ENCODE measurements at regions not wholly inside any gene's neighbourhood (a gene's known extent, or its start where the extent isn't known, plus 50 kb on each side); places are given as distances from the start of the nearest gene placed in this dataset.

DNA sequence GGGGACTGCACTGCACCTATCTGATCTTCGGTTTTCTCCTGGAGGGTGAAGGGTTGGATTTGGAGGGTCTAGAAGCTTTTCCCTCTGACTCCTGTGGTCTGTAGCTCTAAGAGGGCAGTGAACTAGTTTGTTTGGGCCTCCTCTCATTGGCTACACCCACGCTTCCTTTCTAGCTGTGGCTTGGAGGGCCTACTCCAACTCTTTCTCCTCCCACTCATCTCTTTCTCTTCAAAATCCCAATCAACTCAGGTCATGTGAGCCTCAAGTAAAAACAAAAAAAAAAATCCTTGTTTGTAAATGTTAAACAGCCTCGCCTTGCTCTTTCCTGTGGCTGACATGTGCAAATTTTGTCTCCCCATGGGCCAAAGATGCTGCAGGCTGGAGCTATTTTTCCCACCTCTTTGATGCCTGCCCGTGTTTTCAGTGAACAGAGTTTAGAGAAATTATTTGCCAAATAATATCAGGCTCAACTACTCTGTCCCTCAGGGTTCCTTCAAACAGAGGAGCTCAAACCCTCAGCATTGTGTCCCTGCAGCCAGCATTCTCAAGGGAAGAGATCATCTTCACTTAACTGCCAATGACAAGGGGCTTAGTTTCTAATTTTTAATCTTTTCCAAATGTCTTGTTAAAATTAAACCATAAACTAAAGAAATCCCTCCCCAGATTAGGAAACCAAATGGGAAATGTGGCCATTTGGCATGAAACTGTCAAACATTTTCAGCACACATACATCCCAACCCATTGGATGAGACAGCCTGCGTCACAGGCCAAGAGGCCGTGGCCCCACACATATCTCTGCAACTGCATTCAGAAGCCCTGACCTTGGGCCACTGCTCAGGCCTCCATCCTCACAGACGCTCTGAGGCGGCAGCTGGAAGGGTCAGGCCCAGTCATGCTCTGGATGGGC, 114.8 kb upstream of the THBS1 start:
- peak; percentile 40 for DNase-seq

DNA sequence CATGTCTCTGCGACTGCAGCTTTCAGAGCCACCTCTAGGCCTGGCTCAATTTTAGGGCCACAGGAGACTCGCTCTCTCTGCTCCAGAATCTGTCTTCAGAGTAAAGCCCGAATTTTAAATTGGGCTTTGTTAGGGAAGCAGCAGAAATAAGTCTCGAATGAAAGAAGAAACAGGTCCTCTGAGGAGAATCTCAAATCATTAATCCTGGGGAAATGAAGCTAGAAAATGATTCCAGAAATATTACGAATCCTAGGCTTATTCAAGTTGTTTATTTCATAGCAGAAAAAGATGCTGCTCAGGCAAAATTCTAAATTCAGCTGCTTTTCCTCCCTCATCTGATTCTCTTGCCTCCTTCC, 114.2 kb upstream of the THBS1 start:
- DNase-seq: no peak

DNA sequence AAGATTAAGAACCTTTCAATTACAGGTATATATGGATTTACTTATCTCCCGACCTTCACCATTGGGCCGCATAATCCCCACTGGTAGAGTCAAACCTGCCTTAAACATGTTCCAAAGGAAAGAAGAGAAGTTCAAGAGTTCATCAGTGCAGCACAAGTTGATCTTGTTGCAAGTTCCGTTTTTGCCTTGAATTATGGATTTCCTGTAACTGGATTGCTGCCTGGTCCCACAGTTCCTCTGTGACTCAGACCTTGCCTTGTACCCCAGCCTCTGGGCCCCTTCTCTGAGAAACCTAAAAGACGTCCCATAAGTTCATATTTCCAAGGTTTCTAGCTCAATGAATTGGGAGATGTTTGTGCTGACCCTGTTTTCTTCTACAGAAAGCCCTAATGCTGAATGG, 112.5 kb upstream of the THBS1 start:
- DNase-seq: no peak

DNA sequence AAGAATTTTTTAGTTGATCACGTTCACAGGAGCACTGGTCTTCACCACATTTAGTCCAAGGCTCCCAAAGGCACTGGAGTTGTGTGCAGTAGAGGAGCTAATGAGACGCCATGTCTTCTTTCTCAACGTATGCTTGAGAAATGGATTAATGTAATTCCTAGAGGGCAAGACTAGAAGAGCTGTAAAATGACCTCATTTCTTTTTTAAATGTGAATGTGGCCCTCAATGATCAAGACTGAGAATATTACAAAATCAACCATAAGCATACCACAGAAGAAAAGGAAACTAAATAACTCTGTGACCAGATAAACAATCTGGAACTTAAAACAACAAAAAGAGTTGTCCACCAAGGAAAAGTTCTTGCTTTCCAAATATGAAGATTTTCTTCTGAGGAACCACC, 112.1 kb upstream of the THBS1 start:
- no peak for DNase-seq

DNA sequence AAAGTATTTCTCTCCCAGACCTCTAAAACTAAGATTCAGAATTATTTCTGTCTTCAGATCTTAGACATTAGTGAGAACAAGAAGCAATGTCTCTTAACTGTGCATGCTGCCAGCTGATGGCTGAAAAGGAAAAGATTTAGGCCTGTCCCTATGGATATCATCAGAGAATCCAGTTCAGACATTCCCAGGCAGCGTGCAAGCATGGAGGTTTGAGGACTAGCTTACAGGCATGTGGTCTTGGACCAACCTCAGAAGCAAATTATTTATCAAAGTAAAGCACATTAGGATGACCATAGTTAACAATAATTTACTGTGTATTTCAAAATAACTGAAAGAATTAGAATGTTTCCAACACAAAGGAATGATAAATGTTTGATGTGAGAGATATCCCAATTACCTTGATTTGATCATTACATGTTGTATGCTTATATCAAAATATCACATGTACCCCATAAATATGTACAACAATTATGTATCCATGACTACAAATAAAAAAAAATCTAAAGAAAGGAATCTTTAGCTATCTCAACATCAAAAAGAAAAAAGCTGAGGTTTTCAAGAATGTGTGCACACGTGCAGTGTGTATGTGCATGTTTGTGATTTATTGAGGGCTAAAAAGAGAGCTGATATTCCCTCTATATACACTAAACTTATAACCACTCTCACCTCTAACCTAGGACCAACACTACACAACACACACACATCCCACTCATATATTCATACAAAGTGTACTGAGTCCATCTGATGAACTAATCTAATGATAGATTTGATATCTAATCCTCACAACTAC, 108.9 kb upstream of the THBS1 start:
- DNase-seq: peak; percentile 54

DNA sequence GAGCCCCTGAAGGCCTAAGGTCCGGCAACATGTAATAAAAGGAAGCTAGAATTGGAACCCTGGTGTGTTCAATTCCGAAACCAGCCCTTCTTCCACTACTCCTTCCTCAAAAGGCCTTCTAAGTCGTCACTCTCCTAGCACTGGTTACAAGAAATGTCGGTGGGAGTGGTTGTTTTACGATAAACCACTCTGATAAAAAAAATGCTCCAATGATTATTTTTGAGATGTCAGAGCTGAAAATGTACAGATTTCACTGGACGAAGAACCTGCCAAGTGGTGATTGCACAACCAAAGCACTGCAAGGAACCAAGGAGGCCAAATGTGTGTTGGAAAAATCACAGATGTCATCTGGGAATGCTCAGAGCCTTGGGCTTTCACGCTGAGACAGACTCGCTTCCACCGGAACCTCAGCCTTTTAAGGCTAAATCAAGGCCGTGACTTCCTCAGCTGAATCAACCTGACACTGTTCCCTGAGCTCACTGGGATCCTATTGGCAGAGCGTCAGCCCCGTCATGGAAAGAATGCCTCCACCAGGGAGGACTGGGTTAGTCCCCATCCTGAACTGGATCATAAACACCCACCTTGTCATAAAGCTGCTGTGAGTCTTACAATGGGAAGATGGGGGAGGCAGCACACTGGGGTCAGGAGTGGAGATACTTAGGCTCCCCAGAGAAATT, 108.1 kb upstream of the THBS1 start:
- DNase-seq: peak; percentile 98

DNA sequence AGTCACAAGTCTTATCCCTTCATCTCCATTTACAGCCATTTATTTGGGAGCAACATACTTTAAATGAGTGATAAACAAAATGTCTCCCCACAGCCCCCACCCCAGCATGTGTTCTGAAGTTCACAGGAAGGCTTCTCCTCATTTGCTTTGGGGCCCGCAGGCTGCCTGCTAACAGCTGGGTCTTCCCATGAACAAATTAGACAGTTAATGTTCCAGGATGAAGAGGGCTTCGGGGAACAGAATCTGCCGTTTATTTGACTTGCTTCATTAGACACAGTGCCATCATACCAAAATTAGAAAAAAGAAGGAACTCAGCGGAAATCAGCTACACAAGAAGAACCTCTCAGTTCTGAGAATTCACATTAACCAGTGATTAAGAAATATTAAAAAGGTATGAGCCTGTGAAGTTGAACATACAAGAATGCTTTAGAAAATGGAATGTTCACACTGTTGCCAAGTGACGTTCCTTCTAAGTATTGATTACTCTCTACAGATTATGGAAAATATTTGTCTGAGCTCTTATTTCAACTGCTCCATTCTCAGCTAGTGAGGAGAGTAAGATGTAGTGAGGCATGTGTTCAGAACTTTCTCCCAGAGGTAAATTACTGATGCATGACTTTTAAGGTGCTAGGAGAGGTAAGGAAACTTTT, 107.5 kb upstream of the THBS1 start:
- DNase-seq: peak; percentile 39

DNA sequence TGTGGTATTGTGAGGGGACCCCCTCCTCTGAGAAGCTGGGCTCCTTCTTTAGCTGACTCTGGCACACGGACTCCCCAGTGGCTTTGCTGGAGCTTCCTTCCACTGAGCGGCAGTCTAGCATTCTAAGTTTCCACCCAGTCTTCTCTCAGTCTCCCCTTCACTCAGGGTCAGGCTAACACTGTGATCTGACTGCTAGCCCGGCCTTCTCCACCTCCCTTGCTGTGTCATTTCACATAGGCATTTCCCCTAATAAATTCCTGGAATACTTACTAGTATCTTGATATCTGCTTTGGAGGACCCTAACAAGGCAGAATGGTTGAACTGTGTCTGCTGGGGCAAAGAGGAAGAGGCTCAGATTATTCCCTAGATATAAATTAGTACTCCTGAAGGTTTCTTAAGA, 106.2 kb upstream of the THBS1 start:
- DNase-seq: peak; percentile 74

DNA sequence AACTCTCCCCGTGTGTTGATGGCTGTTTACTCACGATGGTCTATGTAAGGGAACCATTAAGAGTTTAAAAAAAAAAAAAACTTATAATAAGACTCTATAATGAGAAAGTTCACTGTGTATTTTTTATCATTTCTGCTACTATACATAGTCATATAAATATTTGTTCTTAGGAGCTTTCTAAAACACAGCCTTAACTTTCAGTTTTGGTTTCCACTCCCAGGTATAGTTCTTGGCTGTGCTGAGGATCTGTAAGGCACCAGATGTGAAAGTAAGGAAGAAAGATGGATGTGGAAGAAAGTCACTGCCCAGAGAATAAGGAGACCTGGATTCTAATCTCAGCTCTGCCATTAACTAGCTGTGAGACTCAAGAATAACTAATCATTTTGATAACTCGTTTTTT, 101.9 kb upstream of the THBS1 start:
- DNase-seq: no peak

DNA sequence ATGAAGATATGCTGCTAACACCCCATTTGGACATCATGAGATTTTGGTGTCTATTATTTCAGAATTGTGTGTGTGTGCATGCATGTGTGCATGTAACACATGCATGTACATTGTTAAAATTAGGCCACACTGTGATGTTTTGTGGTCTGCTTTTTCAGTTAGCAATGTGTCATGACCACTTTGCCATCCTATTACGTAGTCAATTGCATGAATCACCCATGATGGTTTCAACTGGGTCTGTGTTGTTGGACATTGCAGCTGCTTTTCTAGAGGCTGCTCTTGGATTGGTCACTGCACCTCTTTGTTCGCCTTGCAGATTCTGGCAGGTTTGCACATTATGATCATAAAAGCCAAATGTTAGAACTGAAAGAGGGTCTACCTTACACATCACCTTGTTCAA, 101.0 kb upstream of the THBS1 start:
- peak; percentile 45 for DNase-seq

DNA sequence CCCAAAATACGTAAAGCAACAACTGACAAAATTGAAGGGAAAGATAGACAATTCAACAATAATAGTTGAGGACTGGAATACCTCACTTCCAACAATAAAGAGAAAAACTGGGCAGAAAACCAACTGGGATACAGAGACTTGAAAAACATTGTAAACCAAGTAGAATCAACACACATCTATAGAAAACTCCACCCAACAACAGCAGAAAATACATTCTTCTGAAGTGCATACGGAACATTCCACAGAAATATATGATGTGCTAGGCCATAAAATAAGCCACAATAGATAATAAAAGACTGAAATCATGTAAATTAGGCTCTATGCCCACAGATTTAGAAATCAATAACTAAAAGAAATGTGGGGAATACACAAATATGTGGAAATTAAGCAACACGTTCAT, 98.4 kb upstream of the THBS1 start:
- DNase-seq: peak; percentile 62

DNA sequence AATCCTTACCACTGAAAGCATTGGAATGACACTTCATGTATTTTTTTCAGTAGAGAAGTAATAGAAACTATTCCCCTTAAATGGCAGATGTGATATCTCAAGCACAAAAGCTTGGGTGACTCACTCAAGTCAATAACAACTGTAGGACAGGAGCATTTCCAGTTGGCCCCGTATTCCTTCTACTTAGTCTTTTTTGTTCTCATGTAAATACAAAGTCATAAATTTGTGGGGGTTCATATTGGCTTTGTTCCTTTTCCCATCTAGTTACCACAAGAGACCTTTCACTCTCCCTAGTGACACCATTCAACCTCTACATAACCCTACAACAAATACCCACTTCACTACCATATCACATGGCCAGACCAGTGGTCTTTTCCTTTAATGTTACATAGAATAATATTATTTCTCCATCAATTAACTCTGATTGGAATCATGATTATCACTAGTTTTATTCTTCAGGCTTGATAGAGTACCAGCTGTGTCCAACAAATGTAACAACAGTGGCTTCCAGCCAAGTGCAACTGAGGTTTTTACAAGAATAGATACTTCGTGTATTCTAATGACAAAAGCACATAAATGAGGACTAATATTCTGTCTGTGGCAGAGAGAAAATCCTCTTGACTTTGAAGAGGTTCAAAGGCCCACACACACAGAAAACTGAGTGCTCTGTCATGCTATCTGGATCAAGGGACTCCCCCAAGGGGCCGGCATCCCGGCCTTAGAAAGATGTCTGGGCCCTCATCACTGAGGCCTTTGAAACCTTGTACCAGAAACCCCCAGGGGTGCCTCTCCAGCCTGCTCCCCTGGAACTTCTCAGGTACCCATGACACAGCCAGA, 94.0 kb upstream of the THBS1 start:
- DNase-seq: no peak

DNA sequence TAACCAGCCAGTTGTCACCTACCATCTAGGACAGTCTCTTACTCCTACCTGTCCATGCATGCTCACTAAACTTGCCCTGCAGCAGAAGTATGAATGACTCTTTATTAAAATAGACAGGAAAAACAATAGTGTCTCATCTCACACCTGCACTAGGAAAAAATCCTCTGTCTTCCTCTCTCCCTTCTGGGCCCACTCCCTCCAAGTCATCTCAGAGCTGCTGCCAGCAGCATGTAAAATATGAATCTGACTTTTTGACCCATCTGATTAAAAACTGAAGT, 93.5 kb upstream of the THBS1 start:
- no peak for DNase-seq

DNA sequence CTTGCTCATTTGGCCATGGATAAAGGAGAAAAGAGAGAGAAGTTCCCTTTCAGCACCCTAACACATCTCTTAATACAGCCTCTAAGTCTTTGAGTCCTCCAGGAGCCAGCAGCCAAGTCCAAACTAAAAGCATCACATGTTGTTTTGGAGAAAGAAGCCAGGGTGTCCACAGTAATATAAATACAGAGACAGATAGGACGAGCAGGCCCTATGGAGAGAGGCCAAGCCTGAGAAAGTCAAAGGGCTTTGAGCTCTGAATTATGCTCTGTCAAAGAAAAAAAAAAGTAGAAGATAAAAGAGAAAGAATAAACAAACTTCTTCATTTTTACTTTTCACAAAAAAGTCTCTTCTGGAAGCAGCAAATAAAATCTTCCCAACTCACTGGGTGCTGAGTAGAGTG, 92.4 kb upstream of the THBS1 start:
- DNase-seq: no peak

DNA sequence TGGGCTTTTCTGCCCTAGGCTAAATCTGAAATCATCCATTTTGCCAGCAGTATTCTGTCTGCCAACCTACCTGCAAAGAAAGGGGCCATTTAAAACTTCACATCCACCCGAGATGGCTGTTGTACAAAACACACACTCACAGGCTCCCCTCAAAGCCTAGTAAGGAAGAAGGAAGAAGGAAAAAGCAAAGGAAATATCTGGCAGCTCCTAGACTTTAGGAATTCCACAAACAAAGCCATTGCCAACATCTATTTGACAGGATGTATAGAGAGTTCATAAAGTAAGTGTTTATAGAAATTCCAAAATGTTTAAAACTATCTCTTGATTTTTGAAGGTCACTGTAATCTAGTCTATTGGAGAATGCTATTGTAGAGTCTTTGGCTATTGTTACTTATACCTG, 91.9 kb upstream of the THBS1 start:
- no peak for DNase-seq

DNA sequence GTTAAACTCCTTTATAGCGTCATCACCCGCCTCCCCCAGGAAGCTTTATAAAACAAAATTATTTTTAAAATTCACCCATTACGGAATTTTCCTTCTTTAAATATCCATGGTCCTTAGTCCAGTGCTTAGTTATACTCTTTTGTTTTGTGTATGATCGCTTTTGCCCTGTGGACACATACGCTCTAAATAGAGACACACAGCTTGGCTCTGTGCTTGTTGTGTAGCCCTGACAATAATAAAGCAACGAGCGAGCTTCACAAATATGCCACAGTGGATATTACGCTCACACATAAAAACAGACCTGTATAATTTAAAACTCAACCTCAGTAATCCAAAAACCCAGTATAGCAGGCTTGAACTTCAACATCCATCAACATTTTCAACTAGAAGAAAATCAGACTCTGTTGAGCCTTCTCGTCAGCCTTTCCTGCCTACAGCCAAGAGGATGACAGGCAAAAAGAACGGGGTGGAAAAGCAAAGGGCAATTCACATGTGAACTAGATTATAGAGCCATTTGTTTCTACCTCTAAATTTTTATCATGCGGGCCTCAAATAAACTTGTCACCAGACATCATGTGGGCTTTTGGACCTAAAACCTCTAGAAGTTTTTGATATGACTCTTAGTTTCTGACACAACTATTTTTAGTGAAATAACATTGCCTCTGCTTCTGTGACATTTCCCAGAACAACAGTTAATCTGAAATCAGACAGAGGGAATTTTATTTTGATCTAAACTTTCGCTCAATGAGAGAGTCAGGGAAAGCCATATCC, 89.6 kb upstream of the THBS1 start:
- no peak for DNase-seq

DNA sequence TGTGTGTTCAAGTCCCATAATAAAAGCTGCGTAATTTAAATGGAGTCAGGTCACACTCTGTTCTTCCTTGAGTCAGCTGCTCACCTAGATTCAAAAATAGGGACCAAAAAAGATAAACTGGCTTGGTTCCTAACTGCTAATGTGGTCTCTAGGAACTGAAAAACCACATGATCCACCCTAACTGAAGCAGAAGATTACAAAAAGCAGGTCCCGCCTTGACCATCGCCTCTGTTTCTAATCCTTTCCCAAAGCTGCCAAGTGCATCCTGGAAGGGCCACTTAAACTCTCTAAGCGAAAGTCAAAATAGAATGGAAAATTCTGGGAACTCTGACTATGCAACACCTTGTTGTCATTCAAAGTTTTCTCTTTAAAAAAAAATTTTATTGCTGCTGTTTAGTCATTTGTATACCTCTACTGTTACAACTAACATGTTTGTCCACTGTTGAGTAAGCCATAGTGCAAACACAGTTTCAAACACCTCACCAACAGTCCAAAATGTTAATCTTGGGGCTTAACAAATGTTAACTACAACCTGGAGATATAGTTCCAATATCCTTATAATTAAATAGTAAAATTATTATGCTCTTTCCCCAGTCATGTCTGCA, 88.9 kb upstream of the THBS1 start:
- no peak for DNase-seq

DNA sequence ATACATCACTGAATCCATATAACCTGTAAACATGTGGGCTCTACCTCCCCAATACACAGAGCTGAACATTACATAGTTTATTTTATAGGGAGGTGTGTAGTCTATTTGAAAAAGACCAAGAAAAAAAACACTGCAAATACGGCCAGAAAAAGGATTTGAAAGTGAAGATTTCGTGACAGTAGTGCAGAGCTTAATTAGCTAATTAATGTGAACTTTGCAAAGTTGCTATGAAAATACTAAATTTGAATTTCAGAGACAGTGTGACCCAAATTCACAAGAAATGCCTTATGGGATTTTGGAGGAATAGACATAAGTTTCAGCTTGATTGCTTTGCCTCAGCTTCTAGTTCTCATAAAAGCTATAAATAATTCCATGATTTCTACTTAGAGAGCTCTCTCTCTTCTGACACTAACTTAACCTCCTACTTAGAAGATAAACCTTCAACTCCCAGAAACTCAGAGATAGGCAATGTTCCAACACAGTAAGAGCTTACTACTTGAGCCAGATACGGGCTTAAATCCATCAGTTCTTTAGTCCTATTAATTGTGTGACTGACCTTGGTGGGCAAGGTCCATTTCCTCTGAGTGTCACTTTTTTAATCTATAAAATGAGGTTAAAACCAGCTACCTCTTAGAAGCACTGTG, 87.3 kb upstream of the THBS1 start:
- no peak for DNase-seq

DNA sequence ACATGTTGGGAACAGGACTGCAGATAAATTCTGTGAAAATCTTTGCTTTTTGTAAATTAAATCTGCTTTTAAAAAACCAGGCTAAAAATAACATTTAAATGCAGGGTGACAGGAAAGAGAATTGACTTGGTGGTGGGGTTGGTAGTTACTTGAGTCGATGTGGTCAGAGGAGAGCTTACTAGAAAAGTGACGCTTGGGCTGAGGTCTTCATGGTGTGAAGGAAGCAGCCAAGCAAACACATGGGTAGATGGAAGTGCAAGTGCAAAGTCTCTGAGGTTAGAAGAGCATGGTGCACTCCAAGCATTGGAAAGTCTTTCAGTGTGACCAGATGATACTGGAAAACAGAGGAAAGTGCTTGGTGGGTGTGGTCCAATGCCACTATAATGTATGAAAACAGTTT, 86.4 kb upstream of the THBS1 start:
- DNase-seq: no peak
